ENCODE measurements at regions not wholly inside any gene's neighbourhood (a gene's known extent, or its start where the extent isn't known, plus 50 kb on each side); places are given as distances from the start of the nearest gene placed in this dataset.

DNA sequence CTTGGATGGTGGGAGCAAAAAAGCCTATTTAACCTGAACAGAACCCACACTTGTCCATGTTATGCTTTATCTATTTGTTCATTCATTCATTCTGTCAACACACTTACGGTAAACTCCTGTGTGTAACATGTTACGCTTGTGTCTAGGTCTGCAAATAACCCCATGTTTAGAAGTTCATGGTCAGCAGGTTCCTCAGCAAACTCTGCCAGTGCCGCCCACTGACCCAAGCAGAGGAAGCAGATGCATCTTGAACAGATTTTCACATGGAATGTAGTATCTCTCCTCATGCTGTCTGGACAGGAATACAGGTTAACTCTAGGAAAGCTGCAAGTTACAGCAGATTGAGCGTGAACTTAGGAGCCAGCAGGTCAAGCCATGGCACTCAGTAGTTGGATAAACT, 213.7 kb upstream of the COPS8 start (continued):
- TF ChIP-seq, protein P1, sequence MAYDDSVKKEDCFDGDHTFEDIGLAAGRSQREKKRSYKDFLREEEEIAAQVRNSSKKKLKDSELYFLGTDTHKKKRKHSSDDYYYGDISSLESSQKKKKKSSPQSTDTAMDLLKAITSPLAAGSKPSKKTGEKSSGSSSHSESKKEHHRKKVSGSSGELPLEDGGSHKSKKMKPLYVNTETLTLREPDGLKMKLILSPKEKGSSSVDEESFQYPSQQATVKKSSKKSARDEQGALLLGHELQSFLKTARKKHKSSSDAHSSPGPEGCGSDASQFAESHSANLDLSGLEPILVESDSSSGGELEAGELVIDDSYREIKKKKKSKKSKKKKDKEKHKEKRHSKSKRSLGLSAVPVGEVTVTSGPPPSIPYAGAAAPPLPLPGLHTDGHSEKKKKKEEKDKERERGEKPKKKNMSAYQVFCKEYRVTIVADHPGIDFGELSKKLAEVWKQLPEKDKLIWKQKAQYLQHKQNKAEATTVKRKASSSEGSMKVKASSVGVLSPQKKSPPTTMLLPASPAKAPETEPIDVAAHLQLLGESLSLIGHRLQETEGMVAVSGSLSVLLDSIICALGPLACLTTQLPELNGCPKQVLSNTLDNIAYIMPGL (CRISPR knock-in tag; IDR thresholded peaks at IDR 0.05), result no peak

DNA sequence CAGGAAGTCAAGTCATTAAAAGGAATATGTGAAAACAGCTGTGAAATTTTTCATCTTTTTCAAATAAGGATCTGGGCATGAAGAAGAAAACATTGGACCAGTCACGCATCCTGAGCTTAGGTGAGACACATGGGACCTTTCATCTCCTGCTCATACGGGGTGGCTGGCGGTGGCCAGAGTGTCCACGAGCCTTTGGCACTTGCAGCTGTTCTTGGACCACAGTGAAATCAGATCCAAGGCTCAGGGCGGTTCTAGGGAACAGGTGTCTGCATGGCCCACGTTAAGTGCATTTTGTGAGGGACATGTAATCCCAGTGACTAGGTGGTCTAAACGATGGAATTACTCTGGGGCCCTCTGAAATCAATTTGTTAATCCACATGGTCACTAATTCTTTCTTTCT, 212.7 kb upstream of the COPS8 start:
- Histone ChIP-seq H3K27me3 (ENCODE audit: control insufficient read depth in 2 of 2, insufficient read depth in 2 of 2, low read length in 2 of 2) (no peaks in the 10 kb centered on the region), H3K9me1 (ENCODE audit: control insufficient read depth, insufficient read depth, low read length) (no peaks in the 10 kb centered on the region), H3K4me2 (ENCODE audit: insufficient read depth, low read length) (no peak overlapping the region), H3K4me3 (no peak overlapping the region), H3K9me3 (replicated peaks; ENCODE audit: control insufficient read depth, insufficient read depth, low read depth, low read length) (no peaks in the 10 kb centered on the region), H3K79me2 (ENCODE audit: control insufficient read depth, insufficient read depth, low read length) (no peaks in the 10 kb centered on the region), H3K27ac (ENCODE audit: extremely low read depth, low read depth, low read length) (no peak overlapping the region), H3K9ac (ENCODE audit: insufficient read depth in 1 of 2, low read depth in 2 of 2, low read length in 2 of 2) (no peak overlapping the region), H3K36me3 (ENCODE audit: control insufficient read depth, insufficient read depth, low read length) (no peaks in the 10 kb centered on the region), H2AFZ (ENCODE audit: low read depth, low read length) (no peak overlapping the region), H4K20me1 (replicated peaks; ENCODE audit: control insufficient read depth, insufficient read depth, low read length) (no peaks in the 10 kb centered on the region), H3K4me1 (replicated peaks in 1 of 2; ENCODE audit: control insufficient read depth in 2 of 2, insufficient read depth in 2 of 2, low read length in 2 of 2) (no peaks in the 10 kb centered on the region)
- intact Hi-C loops (cut with micrococcal nuclease) (no loop called here), in situ Hi-C loops (cut with MboI) (no loop called here)
- no peak for ATAC-seq
- DNase-seq (ENCODE audit: extremely low read depth in 1 of 4, low spot score in 3 of 4), result no peak
- no peak for TF ChIP-seq RBM14 (IDR thresholded peaks at IDR 0.05; ENCODE audit: borderline replicate concordance, insufficient read depth, low read depth, low read length)
- no peak for TF ChIP-seq RBM17 (IDR thresholded peaks at IDR 0.05; ENCODE audit: borderline replicate concordance, low read depth, low read length)
- TF ChIP-seq, protein P2, sequence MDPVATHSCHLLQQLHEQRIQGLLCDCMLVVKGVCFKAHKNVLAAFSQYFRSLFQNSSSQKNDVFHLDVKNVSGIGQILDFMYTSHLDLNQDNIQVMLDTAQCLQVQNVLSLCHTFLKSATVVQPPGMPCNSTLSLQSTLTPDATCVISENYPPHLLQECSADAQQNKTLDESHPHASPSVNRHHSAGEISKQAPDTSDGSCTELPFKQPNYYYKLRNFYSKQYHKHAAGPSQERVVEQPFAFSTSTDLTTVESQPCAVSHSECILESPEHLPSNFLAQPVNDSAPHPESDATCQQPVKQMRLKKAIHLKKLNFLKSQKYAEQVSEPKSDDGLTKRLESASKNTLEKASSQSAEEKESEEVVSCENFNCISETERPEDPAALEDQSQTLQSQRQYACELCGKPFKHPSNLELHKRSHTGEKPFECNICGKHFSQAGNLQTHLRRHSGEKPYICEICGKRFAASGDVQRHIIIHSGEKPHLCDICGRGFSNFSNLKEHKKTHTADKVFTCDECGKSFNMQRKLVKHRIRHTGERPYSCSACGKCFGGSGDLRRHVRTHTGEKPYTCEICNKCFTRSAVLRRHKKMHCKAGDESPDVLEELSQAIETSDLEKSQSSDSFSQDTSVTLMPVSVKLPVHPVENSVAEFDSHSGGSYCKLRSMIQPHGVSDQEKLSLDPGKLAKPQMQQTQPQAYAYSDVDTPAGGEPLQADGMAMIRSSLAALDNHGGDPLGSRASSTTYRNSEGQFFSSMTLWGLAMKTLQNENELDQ (CRISPR knock-in tag; IDR thresholded peaks at IDR 0.05; ENCODE audit: borderline replicate concordance), result no peak
- TF ChIP-seq DIDO1 (tag; IDR thresholded peaks at IDR 0.05; ENCODE audit: low read depth), result no peak
- no peak for TF ChIP-seq MAFF (IDR thresholded peaks at IDR 0.05; ENCODE audit: low read length)
- TF ChIP-seq, protein P3, sequence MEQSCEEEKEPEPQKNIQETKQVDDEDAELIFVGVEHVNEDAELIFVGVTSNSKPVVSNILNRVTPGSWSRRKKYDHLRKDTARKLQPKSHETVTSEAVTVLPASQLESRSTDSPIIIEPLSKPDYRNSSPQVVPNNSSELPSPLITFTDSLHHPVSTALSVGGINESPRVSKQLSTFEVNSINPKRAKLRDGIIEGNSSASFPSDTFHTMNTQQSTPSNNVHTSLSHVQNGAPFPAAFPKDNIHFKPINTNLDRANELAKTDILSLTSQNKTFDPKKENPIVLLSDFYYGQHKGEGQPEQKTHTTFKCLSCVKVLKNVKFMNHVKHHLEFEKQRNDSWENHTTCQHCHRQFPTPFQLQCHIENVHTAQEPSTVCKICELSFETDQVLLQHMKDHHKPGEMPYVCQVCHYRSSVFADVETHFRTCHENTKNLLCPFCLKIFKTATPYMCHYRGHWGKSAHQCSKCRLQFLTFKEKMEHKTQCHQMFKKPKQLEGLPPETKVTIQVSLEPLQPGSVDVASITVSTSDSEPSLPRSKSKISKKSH (CRISPR knock-in tag; IDR thresholded peaks at IDR 0.05), result no peak
- no peak for TF ChIP-seq MEIS2 (IDR thresholded peaks at IDR 0.05; ENCODE audit: partially characterized antibody)
- TF ChIP-seq SNRNP70 (optimal IDR thresholded peaks at IDR 0.05; ENCODE audit: low read depth, low read length), result no peak
- no peak for TF ChIP-seq HNRNPLL (IDR thresholded peaks at IDR 0.05; ENCODE audit: low read depth, low read length, poor library complexity, severe bottlenecking)
- TF ChIP-seq, protein P4, sequence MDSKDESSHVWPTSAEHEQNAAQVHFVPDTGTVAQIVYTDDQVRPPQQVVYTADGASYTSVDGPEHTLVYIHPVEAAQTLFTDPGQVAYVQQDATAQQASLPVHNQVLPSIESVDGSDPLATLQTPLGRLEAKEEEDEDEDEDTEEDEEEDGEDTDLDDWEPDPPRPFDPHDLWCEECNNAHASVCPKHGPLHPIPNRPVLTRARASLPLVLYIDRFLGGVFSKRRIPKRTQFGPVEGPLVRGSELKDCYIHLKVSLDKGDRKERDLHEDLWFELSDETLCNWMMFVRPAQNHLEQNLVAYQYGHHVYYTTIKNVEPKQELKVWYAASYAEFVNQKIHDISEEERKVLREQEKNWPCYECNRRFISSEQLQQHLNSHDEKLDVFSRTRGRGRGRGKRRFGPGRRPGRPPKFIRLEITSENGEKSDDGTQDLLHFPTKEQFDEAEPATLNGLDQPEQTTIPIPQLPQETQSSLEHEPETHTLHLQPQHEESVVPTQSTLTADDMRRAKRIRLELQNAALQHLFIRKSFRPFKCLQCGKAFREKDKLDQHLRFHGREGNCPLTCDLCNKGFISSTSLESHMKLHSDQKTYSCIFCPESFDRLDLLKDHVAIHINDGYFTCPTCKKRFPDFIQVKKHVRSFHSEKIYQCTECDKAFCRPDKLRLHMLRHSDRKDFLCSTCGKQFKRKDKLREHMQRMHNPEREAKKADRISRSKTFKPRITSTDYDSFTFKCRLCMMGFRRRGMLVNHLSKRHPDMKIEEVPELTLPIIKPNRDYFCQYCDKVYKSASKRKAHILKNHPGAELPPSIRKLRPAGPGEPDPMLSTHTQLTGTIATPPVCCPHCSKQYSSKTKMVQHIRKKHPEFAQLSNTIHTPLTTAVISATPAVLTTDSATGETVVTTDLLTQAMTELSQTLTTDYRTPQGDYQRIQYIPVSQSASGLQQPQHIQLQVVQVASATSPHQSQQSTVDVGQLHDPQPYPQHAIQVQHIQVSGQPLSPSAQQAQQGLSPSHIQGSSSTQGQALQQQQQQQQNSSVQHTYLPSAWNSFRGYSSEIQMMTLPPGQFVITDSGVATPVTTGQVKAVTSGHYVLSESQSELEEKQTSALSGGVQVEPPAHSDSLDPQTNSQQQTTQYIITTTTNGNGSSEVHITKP (IDR thresholded peaks at IDR 0.05; ENCODE audit: partially characterized antibody), result no peak
- no peak for FAIRE-seq
- 0% methylated on average over 7 of the region's 7 CpGs for WGBS (ENCODE audit: insufficient coverage, low coverage, missing lambda C conversion rate)
- ChIA-PET CTCF (ENCODE audit: low intra/inter-chr PET ratio) (no interaction called here), POLR2A (no interaction called here)
- no TSS peak for BruUV-seq (replicated peaks)

Data from K562 (cell line).